Fibroblast of skin of left quadriceps (primary cell): ENCODE measurements at regions not wholly inside any gene's neighbourhood (a gene's known extent, or its start where the extent isn't known, plus 50 kb on each side); places are given as distances from the start of the nearest gene placed in this dataset.
"Not testable (repeated sequence)": the region's sequence is repeated elsewhere in the genome, so short reads cannot be mapped to it uniquely, and the experiment has no call there.

Experiments
- DNase-seq, 2 experiments: peaks; one replicate each; pipeline ENCODE4 v3.0.0-alpha.2; 2013; ENCODE audit warnings: low read depth in 2 of 2

GRCh38 chr15:98088307-98088945 is 127.9 kb downstream of the ARRDC4 start:
- DNase-seq = not testable (repeated sequence)

- not testable (repeated sequence) for DNase-seq
These were observed 128.8 kb downstream of the ARRDC4 start for GRCh38 chr15:98089352-98089751.

- DNase-seq = not testable (repeated sequence)
These were observed 137.5 kb downstream of the ARRDC4 start for GRCh38 chr15:98097986-98098385.

GRCh38 chr15:98100606-98101005 is 140.1 kb downstream of the ARRDC4 start:
- not testable (repeated sequence) for DNase-seq

- DNase-seq = no peak
These were observed 143.1 kb downstream of the ARRDC4 start for GRCh38 chr15:98103570-98103969.

- DNase-seq = not testable (repeated sequence)
These were observed 144.1 kb downstream of the ARRDC4 start for GRCh38 chr15:98104386-98105151.

GRCh38 chr15:98106615-98107194 is 146.2 kb downstream of the ARRDC4 start:
- DNase-seq = not testable (repeated sequence)

- DNase-seq = no peak
These were observed 151.3 kb downstream of the ARRDC4 start for GRCh38 chr15:98111806-98112205.

GRCh38 chr15:98113327-98113726 is 152.8 kb downstream of the ARRDC4 start:
- peak; percentile 71 to 74 for DNase-seq

- no peak for DNase-seq
These were observed 160.1 kb downstream of the ARRDC4 start for GRCh38 chr15:98120561-98120960.

- DNase-seq = peak; percentile 44 to 52
These were observed 161.0 kb downstream of the ARRDC4 start for GRCh38 chr15:98121536-98121935.

GRCh38 chr15:98121957-98122356 is 161.5 kb downstream of the ARRDC4 start:
- DNase-seq = no peak

GRCh38 chr15:98123297-98123696 is 162.8 kb downstream of the ARRDC4 start:
- no peak for DNase-seq

- DNase-seq = peak; percentile 44 to 53
These were observed 163.3 kb downstream of the ARRDC4 start for GRCh38 chr15:98123834-98124233.

- peak in 1 of 2 experiments; percentile 33 for DNase-seq
These were observed 164.1 kb downstream of the ARRDC4 start for GRCh38 chr15:98124581-98124980.

GRCh38 chr15:98126326-98127085 is 166.0 kb downstream of the ARRDC4 start:
- DNase-seq = no peak

- DNase-seq = no peak
These were observed 167.1 kb downstream of the ARRDC4 start for GRCh38 chr15:98127586-98127985.

- no peak for DNase-seq
These were observed 171.4 kb downstream of the ARRDC4 start for GRCh38 chr15:98131924-98132323.

- no peak for DNase-seq
These were observed 174.4 kb downstream of the ARRDC4 start for GRCh38 chr15:98134905-98135304.

- DNase-seq = no peak
These were observed 178.4 kb downstream of the ARRDC4 start for GRCh38 chr15:98138910-98139309.

- no peak for DNase-seq
These were observed 178.8 kb downstream of the ARRDC4 start for GRCh38 chr15:98139337-98139736.

GRCh38 chr15:98142572-98142971 is 182.1 kb downstream of the ARRDC4 start:
- no peak for DNase-seq
